ENCODE measurements at regions not wholly inside any gene's neighbourhood (a gene's known extent, or its start where the extent isn't known, plus 50 kb on each side); places are given as distances from the start of the nearest gene placed in this dataset.

GRCh38 chr14:42013153-42013552 lies 406.5 kb downstream of the LRFN5 start:
- no peak overlapping the region for H3K4me3 Mint-ChIP-seq
- H2AFZ ChIP-seq (ENCODE audit: insufficient read depth, low read depth, low read length, poor library complexity, severe bottlenecking), result no peak overlapping the region
- H3K27ac ChIP-seq (ENCODE audit: low read length in 2 of 2), result no peak overlapping the region
- no peak overlapping the region for H3K27ac Mint-ChIP-seq
- no peak for ATAC-seq (ENCODE audit: low read depth)
- no peaks in the 10 kb centered on the region for H3K27me3 Mint-ChIP-seq
- H3K36me3 ChIP-seq (replicated peaks in 1 of 2; ENCODE audit: control extremely low read depth in 1 of 2, control insufficient read depth in 1 of 2, extremely low read depth in 1 of 2, insufficient read depth in 2 of 2, low read length in 1 of 2), result no peaks in the 10 kb centered on the region
- H3K9me3 ChIP-seq (ENCODE audit: control extremely low read depth in 1 of 3, control insufficient read depth in 2 of 3, insufficient read depth in 1 of 3, low read length in 2 of 3), result no peaks in the 10 kb centered on the region
- no peak overlapping the region for H3K4me2 ChIP-seq (replicated peaks; ENCODE audit: low read depth, low read length, poor library complexity, severe bottlenecking)
- intact Hi-C loops (cut with micrococcal nuclease), result no loop called here
- H3K4me3 ChIP-seq (ENCODE audit: control extremely low read depth in 1 of 5, extremely low read depth in 1 of 5, insufficient read depth in 1 of 5, low read depth in 2 of 5, low read length in 4 of 5), result no peak overlapping the region
- POLR2A ChIA-PET, result no interaction called here
- no peak overlapping the region for H3K9ac ChIP-seq (ENCODE audit: low read length)
- CTCF ChIA-PET, result no interaction called here
- no peaks in the 10 kb centered on the region for H3K27me3 ChIP-seq (replicated peaks in 1 of 4; ENCODE audit: control extremely low read depth in 1 of 4, control insufficient read depth in 3 of 4, insufficient read depth in 4 of 4, low read length in 3 of 4)
- peaks cover 0 to 5% of the 10 kb centered on the region in 2 donors for H3K4me1 ChIP-seq (ENCODE audit: control insufficient read depth in 2 of 2, insufficient read depth in 2 of 2, low read length in 2 of 2)
- no peaks in the 10 kb centered on the region for H3K79me2 ChIP-seq (ENCODE audit: control insufficient read depth, insufficient read depth, low read length)
- peaks cover 33% of the 10 kb centered on the region for H3K4me1 Mint-ChIP-seq
- TF ChIP-seq CTCF (IDR thresholded peaks at IDR 0.05), result no peak
- TF ChIP-seq EZH2 (IDR thresholded peaks at IDR 0.05; ENCODE audit: borderline replicate concordance, insufficient read depth, low read depth, low read length, poor library complexity, severe bottlenecking), result no peak
- H3K9me3 Mint-ChIP-seq (ENCODE audit: insufficient read depth), result peaks cover 3% of the 10 kb centered on the region
- no peak for DNase-seq
- H4K20me1 ChIP-seq (ENCODE audit: control insufficient read depth, insufficient read depth, low read length, poor library complexity, severe bottlenecking), result no peaks in the 10 kb centered on the region

DNA sequence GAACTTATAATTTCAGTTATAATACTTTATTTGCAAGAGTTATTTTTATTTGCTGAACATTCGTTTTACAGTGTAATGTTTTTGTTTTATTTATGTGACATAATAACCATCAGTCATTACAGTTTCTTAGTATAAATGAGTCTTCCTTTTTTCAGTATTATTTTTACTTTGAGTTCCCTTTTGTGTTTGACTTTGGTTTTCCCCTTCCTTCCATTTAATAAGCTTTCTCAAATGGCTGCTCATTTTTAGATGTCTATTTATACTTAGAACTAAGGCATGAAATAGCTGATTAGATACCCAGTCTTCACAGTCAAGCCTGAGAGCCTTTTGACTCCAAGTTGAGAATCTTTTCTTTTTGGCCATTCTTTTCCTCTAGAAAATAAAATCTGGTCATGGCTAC lies 404.5 kb downstream of the LRFN5 start:
- no CpG with 5 or more reads among the region's 1 CpG for WGBS (ENCODE audit: insufficient coverage)

More for the DNA sequence above, 404.5 kb downstream of the LRFN5 start:
- H3K9me3 Mint-ChIP-seq (ENCODE audit: insufficient read depth), result no peaks in the 10 kb centered on the region
- Histone ChIP-seq H3K36me3 (replicated peaks in 1 of 2; ENCODE audit: control extremely low read depth in 1 of 2, control insufficient read depth in 1 of 2, extremely low read depth in 1 of 2, insufficient read depth in 2 of 2, low read length in 1 of 2) (no peaks in the 10 kb centered on the region), H2AFZ (ENCODE audit: insufficient read depth, low read depth, low read length, poor library complexity, severe bottlenecking) (peak overlapping the region; percentile 1), H3K9me3 (ENCODE audit: control extremely low read depth in 1 of 3, control insufficient read depth in 2 of 3, insufficient read depth in 1 of 3, low read length in 2 of 3) (no peaks in the 10 kb centered on the region), H3K27me3 (replicated peaks in 1 of 4; ENCODE audit: control extremely low read depth in 1 of 4, control insufficient read depth in 3 of 4, insufficient read depth in 4 of 4, low read length in 3 of 4) (no peaks in the 10 kb centered on the region), H3K27ac (ENCODE audit: low read length in 2 of 2) (peak overlapping the region in 1 of 2 donors; percentile 50), H3K79me2 (ENCODE audit: control insufficient read depth, insufficient read depth, low read length) (no peaks in the 10 kb centered on the region), H3K9ac (ENCODE audit: low read length) (no peak overlapping the region), H4K20me1 (ENCODE audit: control insufficient read depth, insufficient read depth, low read length, poor library complexity, severe bottlenecking) (no peaks in the 10 kb centered on the region), H3K4me3 (ENCODE audit: control extremely low read depth in 1 of 5, extremely low read depth in 1 of 5, insufficient read depth in 1 of 5, low read depth in 2 of 5, low read length in 4 of 5) (no peak overlapping the region), H3K4me2 (replicated peaks; ENCODE audit: low read depth, low read length, poor library complexity, severe bottlenecking) (no peak overlapping the region), H3K4me1 (ENCODE audit: control insufficient read depth in 2 of 2, insufficient read depth in 2 of 2, low read length in 2 of 2) (peaks cover 0 to 5% of the 10 kb centered on the region in 2 donors)
- ChIA-PET CTCF (no interaction called here), POLR2A (no interaction called here)
- no peak for DNase-seq
- intact Hi-C loops (cut with micrococcal nuclease), result loop anchor here (2.0 kb wide), 1 partner anchor 18 kb away; no protein-coding TSS in a partner anchor
- H3K4me1 Mint-ChIP-seq, result peaks cover 27% of the 10 kb centered on the region
- TF ChIP-seq CTCF (IDR thresholded peaks at IDR 0.05) (no peak), EZH2 (IDR thresholded peaks at IDR 0.05; ENCODE audit: borderline replicate concordance, insufficient read depth, low read depth, low read length, poor library complexity, severe bottlenecking) (no peak)
- H3K27ac Mint-ChIP-seq, result peak overlapping the region; percentile 66
- H3K4me3 Mint-ChIP-seq, result no peak overlapping the region
- no peaks in the 10 kb centered on the region for H3K27me3 Mint-ChIP-seq
- ATAC-seq (ENCODE audit: low read depth), result peak; percentile 47

Data from B cell (primary cell).